ENCODE measurements at regions not wholly inside any gene's neighbourhood (a gene's known extent, or its start where the extent isn't known, plus 50 kb on each side); places are given as distances from the start of the nearest gene placed in this dataset.

DNA sequence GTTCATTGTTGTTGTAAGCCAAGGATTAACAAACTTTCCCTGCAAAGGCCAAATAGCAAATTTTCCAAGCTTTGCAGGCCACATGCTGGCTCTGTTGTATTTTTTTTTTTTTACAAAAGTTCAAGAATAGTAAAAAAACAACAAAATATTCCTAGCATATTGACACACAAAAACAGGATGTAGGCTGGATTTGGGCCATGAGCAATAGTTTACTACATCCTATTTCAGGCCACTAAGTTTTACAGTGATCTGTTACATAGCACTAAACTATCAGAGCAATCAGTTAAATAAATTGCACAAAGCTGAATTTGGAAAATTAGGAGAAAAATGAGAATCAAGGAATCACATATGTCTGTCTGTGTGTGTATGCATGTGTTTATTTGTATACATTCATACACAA lies 491.8 kb upstream of the GHITM start:
- TF ChIP-seq, protein P1, sequence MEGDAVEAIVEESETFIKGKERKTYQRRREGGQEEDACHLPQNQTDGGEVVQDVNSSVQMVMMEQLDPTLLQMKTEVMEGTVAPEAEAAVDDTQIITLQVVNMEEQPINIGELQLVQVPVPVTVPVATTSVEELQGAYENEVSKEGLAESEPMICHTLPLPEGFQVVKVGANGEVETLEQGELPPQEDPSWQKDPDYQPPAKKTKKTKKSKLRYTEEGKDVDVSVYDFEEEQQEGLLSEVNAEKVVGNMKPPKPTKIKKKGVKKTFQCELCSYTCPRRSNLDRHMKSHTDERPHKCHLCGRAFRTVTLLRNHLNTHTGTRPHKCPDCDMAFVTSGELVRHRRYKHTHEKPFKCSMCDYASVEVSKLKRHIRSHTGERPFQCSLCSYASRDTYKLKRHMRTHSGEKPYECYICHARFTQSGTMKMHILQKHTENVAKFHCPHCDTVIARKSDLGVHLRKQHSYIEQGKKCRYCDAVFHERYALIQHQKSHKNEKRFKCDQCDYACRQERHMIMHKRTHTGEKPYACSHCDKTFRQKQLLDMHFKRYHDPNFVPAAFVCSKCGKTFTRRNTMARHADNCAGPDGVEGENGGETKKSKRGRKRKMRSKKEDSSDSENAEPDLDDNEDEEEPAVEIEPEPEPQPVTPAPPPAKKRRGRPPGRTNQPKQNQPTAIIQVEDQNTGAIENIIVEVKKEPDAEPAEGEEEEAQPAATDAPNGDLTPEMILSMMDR (IDR thresholded peaks at IDR 0.05), result no peak

DNA sequence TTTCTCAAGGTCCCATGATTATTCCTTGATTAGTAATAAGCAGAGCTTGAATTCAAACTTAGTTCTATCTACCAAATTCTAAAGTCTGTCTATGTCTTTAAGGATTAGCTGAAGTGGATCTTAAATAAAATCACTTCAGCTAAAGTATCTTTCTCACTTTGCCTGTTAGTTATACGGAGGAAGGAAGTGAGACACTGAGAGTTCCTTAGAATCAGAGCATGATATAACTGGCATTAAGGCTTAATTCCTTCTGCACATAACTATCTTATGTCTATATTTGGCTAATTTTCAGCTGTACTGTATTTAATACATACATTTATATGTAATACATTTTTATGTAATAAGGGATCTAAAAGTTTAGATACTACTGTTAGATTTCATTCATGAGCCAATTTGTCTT lies 491.1 kb upstream of the GHITM start:
- TF ChIP-seq, protein P1 (IDR thresholded peaks at IDR 0.05), result no peak

DNA sequence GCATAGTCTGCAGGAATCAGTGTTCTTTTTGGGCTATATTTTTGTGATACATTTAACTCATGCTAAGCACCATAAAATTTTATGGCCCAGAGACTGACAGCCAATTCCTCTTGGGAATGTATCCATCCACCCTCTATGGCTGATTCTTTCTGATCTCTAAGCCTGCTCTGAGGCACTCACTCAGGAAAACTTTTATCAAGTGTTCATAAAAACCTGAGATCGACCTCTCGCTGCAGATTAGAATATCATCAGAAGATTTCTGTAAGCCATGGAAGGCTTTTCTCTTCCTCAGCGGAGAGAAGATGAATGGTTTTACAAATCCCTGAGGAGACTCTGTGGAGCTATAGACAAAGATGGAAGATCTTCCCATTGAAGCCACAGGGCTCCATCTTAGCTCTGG lies 489.8 kb upstream of the GHITM start:
- TF ChIP-seq, protein P1 (IDR thresholded peaks at IDR 0.05), result no peak

DNA sequence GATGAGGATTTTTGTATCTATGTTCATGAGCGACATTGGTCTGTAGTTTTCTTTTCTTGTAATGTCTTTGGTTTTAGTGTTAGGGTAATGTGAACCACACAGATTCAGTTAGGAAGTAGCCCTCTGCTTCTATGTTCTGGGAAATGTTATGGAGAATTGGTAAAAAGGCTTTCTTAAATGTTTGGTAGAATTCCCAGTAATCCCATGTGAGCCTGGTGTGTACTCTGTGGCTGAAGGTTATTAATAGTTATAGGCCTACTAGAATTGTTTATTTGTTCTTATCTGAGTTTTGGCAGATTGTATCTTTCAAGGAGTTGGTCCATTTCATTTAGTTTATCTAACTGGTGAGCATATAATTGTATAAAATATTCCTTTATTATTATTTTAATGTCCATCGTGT lies 484.6 kb upstream of the GHITM start:
- TF ChIP-seq, protein P1 (IDR thresholded peaks at IDR 0.05), result no peak

DNA sequence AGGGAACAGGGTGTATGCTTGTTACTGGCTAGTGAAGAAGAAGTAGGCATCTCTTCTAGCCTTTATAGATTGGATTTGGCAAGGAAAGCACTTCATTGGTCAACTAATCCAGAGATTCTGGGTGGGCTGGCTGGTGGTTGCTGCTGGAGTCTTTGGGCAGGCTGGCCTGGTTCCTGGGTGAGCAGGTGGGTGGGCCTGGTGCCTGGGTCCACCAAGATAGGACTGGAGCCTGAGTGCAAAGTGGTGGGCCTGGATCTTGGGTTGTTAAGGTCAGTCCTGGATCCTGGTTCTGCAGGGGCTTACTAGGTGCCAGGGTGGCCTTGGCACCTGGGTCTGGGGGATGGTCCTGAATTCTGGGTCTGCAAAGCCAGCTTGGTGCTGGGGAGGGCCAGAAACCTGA lies 482.4 kb upstream of the GHITM start:
- TF ChIP-seq, protein P1 (IDR thresholded peaks at IDR 0.05), result no peak

DNA sequence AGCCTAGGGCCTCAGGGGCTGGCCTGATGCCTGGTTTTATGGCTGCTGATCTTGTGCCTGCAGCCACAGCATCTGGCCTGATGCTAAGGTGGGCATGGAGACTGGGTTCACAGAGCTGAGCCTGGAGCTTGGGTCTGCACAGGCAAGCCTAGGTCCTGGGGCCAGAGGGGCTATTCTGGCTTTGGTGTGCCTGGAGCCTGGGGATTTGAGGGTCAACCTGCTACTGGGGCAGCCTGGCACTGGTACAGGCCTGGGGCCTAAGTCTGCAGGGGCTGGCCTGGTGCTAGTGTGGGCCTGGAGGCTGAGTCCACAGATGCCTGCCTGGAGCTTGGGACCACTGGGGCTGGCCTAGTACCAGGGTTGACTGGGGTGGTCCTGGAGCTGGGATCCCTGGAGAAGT lies 481.8 kb upstream of the GHITM start:
- TF ChIP-seq, protein P1 (IDR thresholded peaks at IDR 0.05), result no peak

DNA sequence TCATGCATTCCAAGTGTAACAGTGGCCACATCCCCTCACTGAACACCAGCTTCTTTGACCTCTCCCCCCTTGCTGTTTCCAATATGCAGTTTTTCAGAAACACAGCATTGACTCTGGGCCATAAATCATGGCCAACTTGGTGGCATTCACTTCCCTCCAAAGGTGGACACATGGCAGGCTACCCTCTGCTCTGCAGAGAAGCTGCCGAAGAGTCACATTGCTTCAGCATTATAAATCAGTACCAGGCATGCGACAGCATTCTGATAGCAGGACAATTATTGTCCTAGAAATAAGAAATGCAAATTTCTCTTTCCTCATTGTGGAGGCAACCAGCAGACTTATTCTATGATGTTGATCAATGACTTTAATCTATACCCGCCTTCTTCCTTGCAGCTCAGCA lies 475.4 kb upstream of the GHITM start:
- TF ChIP-seq, protein P1 (IDR thresholded peaks at IDR 0.05), result no peak

DNA sequence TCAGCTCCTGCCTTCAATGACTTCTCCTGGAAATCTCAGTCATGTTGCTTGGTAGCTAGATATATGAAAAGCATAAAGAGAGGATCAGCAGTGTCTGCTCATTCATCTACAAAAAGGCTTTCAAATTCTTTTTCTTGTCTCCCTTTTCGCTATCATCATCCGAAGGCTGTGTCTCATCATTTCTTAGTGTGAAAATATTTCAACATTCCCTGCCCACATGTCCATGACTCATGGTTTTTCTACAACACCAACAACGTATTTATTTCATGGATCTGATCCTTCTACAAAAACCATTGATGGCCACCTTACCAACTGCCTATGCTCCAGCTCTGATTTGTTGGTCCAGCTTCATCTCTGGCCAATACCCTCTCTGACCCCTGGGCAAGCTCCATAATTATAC lies 472.5 kb upstream of the GHITM start:
- TF ChIP-seq, protein P1 (IDR thresholded peaks at IDR 0.05), result no peak
